D721Med (cell line): ENCODE measurements at regions not wholly inside any gene's neighbourhood (a gene's known extent, or its start where the extent isn't known, plus 50 kb on each side); places are given as distances from the start of the nearest gene placed in this dataset.

Experiments
- DNase-seq: peaks from one replicate; pipeline ENCODE4 v3.0.0; 2011; ENCODE audit warnings: low spot score; ENCODE audit not compliant: insufficient read length
- FAIRE-seq: peaks from 2 replicates; lab custom pipeline; 2011; peaks lifted over from hg19 to GRCh38; lab: Jason Lieb, UNC
- TF ChIP-seq, protein P1 (sequence below): IDR thresholded peaks from 2 replicates; pipeline ENCODE4 v1.5.1; 2012; ENCODE audit warnings: mild to moderate bottlenecking, control low read depth; ENCODE audit not compliant: insufficient read depth; ENCODE audit errors: missing control alignments

GRCh38 chr1:106134561-106134960, 921.9 kb upstream of the PRMT6 start:
- TF ChIP-seq, protein P1, sequence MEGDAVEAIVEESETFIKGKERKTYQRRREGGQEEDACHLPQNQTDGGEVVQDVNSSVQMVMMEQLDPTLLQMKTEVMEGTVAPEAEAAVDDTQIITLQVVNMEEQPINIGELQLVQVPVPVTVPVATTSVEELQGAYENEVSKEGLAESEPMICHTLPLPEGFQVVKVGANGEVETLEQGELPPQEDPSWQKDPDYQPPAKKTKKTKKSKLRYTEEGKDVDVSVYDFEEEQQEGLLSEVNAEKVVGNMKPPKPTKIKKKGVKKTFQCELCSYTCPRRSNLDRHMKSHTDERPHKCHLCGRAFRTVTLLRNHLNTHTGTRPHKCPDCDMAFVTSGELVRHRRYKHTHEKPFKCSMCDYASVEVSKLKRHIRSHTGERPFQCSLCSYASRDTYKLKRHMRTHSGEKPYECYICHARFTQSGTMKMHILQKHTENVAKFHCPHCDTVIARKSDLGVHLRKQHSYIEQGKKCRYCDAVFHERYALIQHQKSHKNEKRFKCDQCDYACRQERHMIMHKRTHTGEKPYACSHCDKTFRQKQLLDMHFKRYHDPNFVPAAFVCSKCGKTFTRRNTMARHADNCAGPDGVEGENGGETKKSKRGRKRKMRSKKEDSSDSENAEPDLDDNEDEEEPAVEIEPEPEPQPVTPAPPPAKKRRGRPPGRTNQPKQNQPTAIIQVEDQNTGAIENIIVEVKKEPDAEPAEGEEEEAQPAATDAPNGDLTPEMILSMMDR: no peak
- FAIRE-seq: no peak
- no peak for DNase-seq

DNA sequence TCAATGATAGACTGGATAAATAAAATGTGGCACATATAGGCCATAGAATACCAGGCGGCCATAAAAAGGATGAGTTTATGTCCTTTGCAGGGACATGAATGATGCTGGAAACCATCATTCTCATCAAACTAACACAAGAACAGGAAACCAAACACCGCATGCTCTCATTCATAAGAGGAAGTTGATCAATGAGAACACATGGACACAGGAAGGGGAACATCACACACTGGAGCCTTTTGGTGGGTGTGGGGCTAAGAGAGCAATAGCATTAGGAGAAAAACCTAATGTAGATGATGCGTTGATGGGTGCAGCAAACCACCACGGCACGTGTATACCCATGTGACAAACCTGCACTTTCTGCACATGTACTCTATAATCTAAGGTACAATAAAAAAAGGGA, 883.4 kb upstream of the PRMT6 start:
- FAIRE-seq (no peak), DNase-seq (no peak)
- TF ChIP-seq, protein P1: no peak

- TF ChIP-seq, protein P1: no peak
- DNase-seq (no peak), FAIRE-seq (no peak)
Observed at GRCh38 chr1:106178791-106179190, 877.7 kb upstream of the PRMT6 start.

DNA sequence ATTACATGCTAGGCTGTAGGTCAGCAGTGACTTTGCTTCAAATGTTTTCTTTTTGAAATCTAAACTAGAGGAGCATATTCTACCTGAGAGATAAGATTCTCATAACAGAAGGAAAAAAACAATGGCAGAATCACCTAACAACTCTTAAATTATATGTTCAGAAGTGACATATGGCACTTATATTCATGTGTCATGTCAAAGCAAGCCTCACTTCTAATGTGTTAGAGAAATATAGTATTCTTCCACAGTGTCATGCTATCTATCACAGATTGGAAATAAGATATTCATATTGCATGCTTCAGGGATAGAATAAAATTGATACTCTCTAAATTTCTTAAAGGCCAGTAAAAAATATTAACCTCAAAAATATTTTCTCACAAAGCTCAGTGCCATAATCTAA, 874.6 kb upstream of the PRMT6 start:
- no peak for DNase-seq
- TF ChIP-seq, protein P1: no peak
- FAIRE-seq: no peak

DNA sequence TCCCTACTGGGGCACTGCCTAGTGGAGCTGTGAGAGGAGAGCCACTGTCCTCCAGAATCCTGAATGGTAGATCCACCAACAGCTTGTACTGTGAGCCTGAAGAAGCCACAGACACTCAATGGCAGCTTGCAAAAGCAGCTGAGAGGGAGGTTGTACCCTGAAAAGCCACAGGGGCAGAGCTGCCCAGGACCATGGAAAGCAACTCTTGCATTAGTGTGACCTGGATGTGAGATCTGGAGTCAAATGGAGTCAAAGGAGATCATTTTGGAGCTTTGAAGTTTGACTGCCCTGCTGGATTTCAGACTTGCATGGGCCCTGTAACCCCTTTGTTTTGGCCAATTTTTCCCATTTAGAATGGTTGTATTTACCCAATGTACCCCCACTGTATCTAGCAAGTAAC, 871.4 kb upstream of the PRMT6 start:
- DNase-seq (no peak), FAIRE-seq (no peak)
- TF ChIP-seq, protein P1: no peak

GRCh38 chr1:106189780-106190179, 866.7 kb upstream of the PRMT6 start:
- TF ChIP-seq, protein P1: no peak
- no peak for FAIRE-seq
- DNase-seq: no peak

GRCh38 chr1:106194206-106194605, 862.3 kb upstream of the PRMT6 start:
- FAIRE-seq: no peak
- TF ChIP-seq, protein P1: no peak

More at GRCh38 chr1:106194206-106194605, 862.3 kb upstream of the PRMT6 start:
- DNase-seq: no peak
